Duodenal mucosa (tissue), 2 donors: ENCODE measurements at regions not wholly inside any gene's neighbourhood (a gene's known extent, or its start where the extent isn't known, plus 50 kb on each side); places are given as distances from the start of the nearest gene placed in this dataset.

Source experiments
- H3K27ac ChIP-seq: one replicate; pipeline ENCODE4 v1.7.0; 2013; ENCODE audit warnings: low read depth, low read length
- H3K27me3 ChIP-seq, 2 donors: one replicate each; pipeline ENCODE4 v1.7.0; 2013; ENCODE audit warnings: low read length in 2 of 2, control low read depth in 1 of 2; ENCODE audit not compliant: insufficient read depth in 2 of 2, control insufficient read depth in 1 of 2
- H3K36me3 ChIP-seq, 2 donors: one replicate each; pipeline ENCODE4 v1.7.0; 2013; ENCODE audit warnings: low read length in 2 of 2, control low read depth in 1 of 2; ENCODE audit not compliant: insufficient read depth in 2 of 2, control insufficient read depth in 1 of 2
- H3K4me1 ChIP-seq, 2 donors: one replicate each; pipeline ENCODE4 v1.7.0; 2013; ENCODE audit warnings: low read length in 2 of 2, control low read depth in 1 of 2; ENCODE audit not compliant: insufficient read depth in 2 of 2, control insufficient read depth in 1 of 2
- H3K4me3 ChIP-seq, 2 donors: one replicate each; pipeline ENCODE4 v1.7.0; 2013; ENCODE audit warnings: low read length in 2 of 2, low read depth in 1 of 2
- H3K9ac ChIP-seq, 2 donors: one replicate each; pipeline ENCODE4 v1.7.0; 2013; ENCODE audit warnings: low read length in 2 of 2, low read depth in 1 of 2
- H3K9me3 ChIP-seq, 2 donors: one replicate each; pipeline ENCODE4 v1.7.0; 2013; ENCODE audit warnings: low read length in 2 of 2, control low read depth in 1 of 2; ENCODE audit not compliant: control insufficient read depth in 1 of 2

DNA sequence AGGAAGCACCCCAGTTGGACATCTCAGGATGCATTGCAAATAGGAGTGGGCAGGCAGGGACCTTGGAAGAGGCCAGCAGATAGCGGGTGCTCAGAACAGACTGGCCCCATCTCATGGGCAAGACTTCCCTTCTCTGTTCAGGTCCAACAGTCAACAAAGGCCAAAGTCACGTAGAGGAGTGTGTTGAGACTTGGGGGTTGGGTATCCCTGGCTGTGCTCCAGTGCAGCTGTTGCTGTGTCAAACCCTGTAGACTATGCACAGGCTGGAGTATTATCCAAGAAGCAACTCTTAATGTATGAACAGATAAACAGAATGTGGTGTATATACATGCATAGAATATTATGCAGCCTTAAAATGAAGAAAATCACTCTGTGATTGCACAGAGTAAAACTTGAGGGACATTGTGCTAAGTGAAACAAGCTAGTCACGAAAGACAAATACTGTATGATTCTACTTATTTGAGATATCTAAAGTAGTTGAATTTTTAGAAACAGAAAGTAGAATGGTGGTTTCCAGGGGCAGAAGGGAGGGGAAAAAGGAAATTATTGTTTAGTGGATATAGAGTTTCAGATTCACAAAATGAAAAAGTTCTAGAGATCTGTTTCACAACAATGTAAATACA is 192.1 kb upstream of the LCORL start:
- Histone ChIP-seq H3K9me3 (no peaks in the 10 kb centered on the region), H3K9ac (no peak overlapping the region), H3K27me3 (no peaks in the 10 kb centered on the region), H3K4me1 (no peaks in the 10 kb centered on the region), H3K36me3 (no peaks in the 10 kb centered on the region), H3K4me3 (no peak overlapping the region), H3K27ac (no peak overlapping the region)

- Histone ChIP-seq H3K27ac (no peak overlapping the region), H3K9me3 (no peaks in the 10 kb centered on the region), H3K36me3 (no peaks in the 10 kb centered on the region), H3K27me3 (no peaks in the 10 kb centered on the region), H3K9ac (no peak overlapping the region), H3K4me3 (no peak overlapping the region), H3K4me1 (no peaks in the 10 kb centered on the region)
Measured at GRCh38 chr4:18209448-18209847, 187.9 kb upstream of the LCORL start.

DNA sequence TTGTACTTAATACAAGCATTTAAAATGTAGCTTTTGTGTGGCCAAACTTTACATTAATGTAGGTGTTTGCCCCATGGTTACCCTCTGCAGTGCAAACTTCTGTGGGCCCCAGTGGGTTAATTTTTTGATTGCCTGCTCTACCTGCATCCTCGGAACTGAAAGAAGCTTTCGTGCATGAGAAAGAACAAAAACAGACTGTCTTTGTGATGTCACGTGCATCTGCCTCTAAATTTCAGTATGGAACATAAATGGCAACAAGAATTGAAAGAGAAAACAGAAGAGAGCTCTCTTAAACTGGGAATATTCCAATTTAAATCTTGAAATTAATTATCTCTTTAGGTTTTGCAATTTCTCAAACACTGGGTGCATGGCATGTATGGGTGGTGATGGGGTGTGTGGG is 182.4 kb upstream of the LCORL start:
- no peak overlapping the region for H3K27ac ChIP-seq
- H3K27me3 ChIP-seq, result no peaks in the 10 kb centered on the region
- no peaks in the 10 kb centered on the region for H3K4me1 ChIP-seq
- H3K9ac ChIP-seq, result no peak overlapping the region
- H3K36me3 ChIP-seq, result no peaks in the 10 kb centered on the region
- H3K4me3 ChIP-seq, result no peak overlapping the region
- H3K9me3 ChIP-seq, result no peaks in the 10 kb centered on the region

- H3K27ac ChIP-seq, result no peak overlapping the region
- no peak overlapping the region for H3K4me3 ChIP-seq
- H3K36me3 ChIP-seq, result no peaks in the 10 kb centered on the region
- no peaks in the 10 kb centered on the region for H3K9me3 ChIP-seq
- no peaks in the 10 kb centered on the region for H3K27me3 ChIP-seq
- H3K9ac ChIP-seq, result no peak overlapping the region
- no peaks in the 10 kb centered on the region for H3K4me1 ChIP-seq
Measured at GRCh38 chr4:18202486-18202885, 180.9 kb upstream of the LCORL start.

DNA sequence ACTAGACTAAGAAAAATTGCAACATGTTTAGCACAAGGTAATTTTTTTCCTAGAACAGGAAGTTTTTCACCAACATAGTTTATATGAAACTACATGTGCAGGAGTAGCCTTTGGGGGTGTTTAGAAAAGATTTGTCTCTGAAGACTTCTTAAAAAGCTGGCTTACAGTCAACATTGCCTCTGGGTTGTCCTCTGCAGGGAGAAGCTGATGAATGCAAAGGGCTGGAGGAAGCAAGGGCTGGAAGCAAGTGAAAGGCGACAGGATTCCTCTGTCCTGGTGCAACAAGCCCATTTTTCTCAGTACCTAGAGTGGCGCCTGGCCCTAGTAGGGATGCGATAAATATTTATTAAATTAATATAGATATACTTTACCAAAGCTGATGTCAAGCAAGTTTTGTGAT is 180.3 kb upstream of the LCORL start:
- no peaks in the 10 kb centered on the region for H3K27me3 ChIP-seq
- H3K4me1 ChIP-seq, result no peaks in the 10 kb centered on the region
- no peak overlapping the region for H3K9ac ChIP-seq
- H3K36me3 ChIP-seq, result no peaks in the 10 kb centered on the region
- H3K4me3 ChIP-seq, result no peak overlapping the region
- no peaks in the 10 kb centered on the region for H3K9me3 ChIP-seq
- H3K27ac ChIP-seq, result no peak overlapping the region

- H3K9me3 ChIP-seq, result no peaks in the 10 kb centered on the region
- no peaks in the 10 kb centered on the region for H3K27me3 ChIP-seq
- no peak overlapping the region for H3K27ac ChIP-seq
- no peaks in the 10 kb centered on the region for H3K4me1 ChIP-seq
- no peak overlapping the region for H3K4me3 ChIP-seq
- H3K36me3 ChIP-seq, result no peaks in the 10 kb centered on the region
- no peak overlapping the region for H3K9ac ChIP-seq
Measured at GRCh38 chr4:18198653-18199052, 177.1 kb upstream of the LCORL start.

GRCh38 chr4:18197467-18197866 is 175.9 kb upstream of the LCORL start:
- H3K9ac ChIP-seq, result no peak overlapping the region
- no peak overlapping the region for H3K4me3 ChIP-seq
- no peaks in the 10 kb centered on the region for H3K36me3 ChIP-seq

DNA sequence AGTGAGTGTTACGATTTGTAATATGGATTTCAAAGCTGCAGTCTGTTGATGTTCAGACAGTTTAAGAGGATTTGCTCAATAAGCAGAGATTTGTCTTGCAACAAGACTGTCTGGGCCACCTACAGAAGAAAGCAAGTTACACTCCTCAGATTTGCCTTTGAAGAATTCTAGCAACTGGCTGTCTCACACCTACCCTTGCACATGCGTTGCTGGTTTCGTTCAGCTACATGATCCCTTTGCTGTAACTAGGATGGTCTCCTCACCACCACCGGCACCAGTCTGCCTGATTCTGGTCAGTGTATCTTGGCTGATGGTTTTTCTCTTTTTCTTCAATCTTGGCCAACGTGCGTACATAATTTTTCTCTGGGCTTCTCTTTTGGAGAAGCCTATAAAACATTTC is 172.7 kb upstream of the LCORL start:
- H3K27ac ChIP-seq, result no peak overlapping the region
- no peak overlapping the region for H3K4me3 ChIP-seq
- H3K9me3 ChIP-seq, result no peaks in the 10 kb centered on the region
- no peak overlapping the region for H3K9ac ChIP-seq
- H3K36me3 ChIP-seq, result no peaks in the 10 kb centered on the region
- H3K4me1 ChIP-seq, result no peaks in the 10 kb centered on the region
- H3K27me3 ChIP-seq, result no peaks in the 10 kb centered on the region

More at GRCh38 chr4:18197467-18197866, 175.9 kb upstream of the LCORL start:
- no peaks in the 10 kb centered on the region for H3K27me3 ChIP-seq
- no peak overlapping the region for H3K27ac ChIP-seq
- H3K4me1 ChIP-seq, result no peaks in the 10 kb centered on the region
- no peaks in the 10 kb centered on the region for H3K9me3 ChIP-seq

DNA sequence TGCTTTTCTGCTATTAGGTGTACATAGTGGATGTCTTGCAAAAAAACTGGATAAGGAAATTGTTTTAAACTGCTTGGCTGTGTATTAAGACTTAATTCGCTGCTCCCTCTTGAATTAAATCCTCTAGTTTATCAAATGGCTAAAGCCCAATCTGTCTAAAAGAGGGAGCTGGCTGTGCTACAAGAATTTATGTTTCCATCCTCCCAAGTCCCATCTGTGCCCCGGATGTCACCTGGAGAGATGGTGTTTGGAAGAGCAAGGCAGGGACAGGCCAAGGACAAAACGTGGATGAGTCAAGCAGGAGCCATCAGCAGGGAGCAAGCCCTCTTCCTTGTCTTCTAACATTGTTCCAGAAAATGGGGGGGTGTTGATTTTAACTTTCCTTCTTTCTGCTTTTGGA is 171.3 kb upstream of the LCORL start:
- H3K9me3 ChIP-seq, result no peaks in the 10 kb centered on the region
- no peak overlapping the region for H3K27ac ChIP-seq

GRCh38 chr4:18185491-18185890 is 163.9 kb upstream of the LCORL start:
- no peaks in the 10 kb centered on the region for H3K9me3 ChIP-seq
- H3K36me3 ChIP-seq, result no peaks in the 10 kb centered on the region
- no peak overlapping the region for H3K27ac ChIP-seq
- no peaks in the 10 kb centered on the region for H3K27me3 ChIP-seq
- H3K9ac ChIP-seq, result no peak overlapping the region
- no peaks in the 10 kb centered on the region for H3K4me1 ChIP-seq
- H3K4me3 ChIP-seq, result no peak overlapping the region

More for the DNA sequence above, 171.3 kb upstream of the LCORL start:
- Histone ChIP-seq H3K4me1 (no peaks in the 10 kb centered on the region), H3K4me3 (no peak overlapping the region), H3K27me3 (no peaks in the 10 kb centered on the region), H3K36me3 (no peaks in the 10 kb centered on the region), H3K9ac (no peak overlapping the region)

DNA sequence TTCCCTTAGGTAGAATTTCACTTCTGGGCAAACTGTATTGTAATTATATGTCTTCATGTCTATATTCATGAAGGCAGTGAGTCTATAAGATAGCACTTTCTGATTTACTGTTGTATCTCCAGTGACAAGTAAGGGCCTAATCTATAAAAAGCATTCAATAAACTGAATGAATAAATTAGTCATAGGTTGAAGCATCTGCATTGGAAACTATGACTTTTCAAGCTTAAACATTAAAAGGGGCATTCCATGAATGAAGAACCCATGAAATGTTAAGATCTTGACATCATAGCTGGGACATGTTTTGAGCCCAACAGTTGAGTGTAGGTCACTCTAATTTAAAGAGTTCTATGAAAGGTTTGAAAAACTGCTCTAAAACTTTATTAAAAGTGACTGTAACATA is 159.3 kb upstream of the LCORL start:
- no peaks in the 10 kb centered on the region for H3K4me1 ChIP-seq
- H3K9ac ChIP-seq, result no peak overlapping the region
- no peaks in the 10 kb centered on the region for H3K27me3 ChIP-seq
- no peak overlapping the region for H3K4me3 ChIP-seq
- no peaks in the 10 kb centered on the region for H3K9me3 ChIP-seq
- no peaks in the 10 kb centered on the region for H3K36me3 ChIP-seq
- H3K27ac ChIP-seq, result no peak overlapping the region
